Peyer's patch (tissue), 4 donors: ENCODE measurements at regions not wholly inside any gene's neighbourhood (a gene's known extent, or its start where the extent isn't known, plus 50 kb on each side); places are given as distances from the start of the nearest gene placed in this dataset.

Experiments
- DNase-seq, 3 donors: peaks; one replicate each; pipeline ENCODE4 v3.0.0-alpha.2; 2017 to 2019
- H3K27ac ChIP-seq, 4 donors: fragments of 200-600 bp; sonication (generic); one replicate each; pipeline ENCODE4 v1.5.1; 2016 to 2019
- H3K27me3 ChIP-seq, 2 donors: fragments of 200-600 bp; sonication (generic); one replicate each; pipeline ENCODE4 v1.5.1; 2019
- H3K36me3 ChIP-seq, 3 donors: fragments of 200-600 bp; sonication (generic); one replicate each; pipeline ENCODE4 v1.5.1; 2016 to 2019
- H3K4me1 ChIP-seq, 4 donors: fragments of 200-600 bp; sonication (generic); one replicate each; pipeline ENCODE4 v1.5.1; 2016 to 2019
- H3K4me3 ChIP-seq, 4 donors: fragments of 200-600 bp; sonication (generic); 1 replicate in 3 of 4; 2 replicates in 1 of 4; pipeline ENCODE4 v1.5.1; 2016 to 2019; ENCODE audit warnings: mild to moderate bottlenecking in 1 of 4
- H3K9me3 ChIP-seq, 4 donors: fragments of 200-600 bp; sonication (generic); one replicate each; pipeline ENCODE4 v1.5.1; 2016 to 2019; ENCODE audit warnings: mild to moderate bottlenecking in 1 of 4
- POLR2A ChIP-seq, 2 donors: fragments of 450-650 bp; IDR thresholded peaks; one replicate each; pipeline ENCODE4 v1.5.1; 2017; ENCODE audit warnings: antibody characterized with exemption in 2 of 2, mild to moderate bottlenecking in 2 of 2, moderate library complexity in 2 of 2
- TF ChIP-seq, protein P1 (sequence below), 6 experiments: fragments of 450-650 bp in 4 of 6; fragments of 200-600 bp in 2 of 6; sonication (generic) in 1 of 6; IDR thresholded peaks; one replicate each; pipeline ENCODE4 v1.5.1; 2017 to 2019; ENCODE audit warnings: antibody characterized with exemption in 6 of 6, mild to moderate bottlenecking in 3 of 6, moderate library complexity in 1 of 6

DNA sequence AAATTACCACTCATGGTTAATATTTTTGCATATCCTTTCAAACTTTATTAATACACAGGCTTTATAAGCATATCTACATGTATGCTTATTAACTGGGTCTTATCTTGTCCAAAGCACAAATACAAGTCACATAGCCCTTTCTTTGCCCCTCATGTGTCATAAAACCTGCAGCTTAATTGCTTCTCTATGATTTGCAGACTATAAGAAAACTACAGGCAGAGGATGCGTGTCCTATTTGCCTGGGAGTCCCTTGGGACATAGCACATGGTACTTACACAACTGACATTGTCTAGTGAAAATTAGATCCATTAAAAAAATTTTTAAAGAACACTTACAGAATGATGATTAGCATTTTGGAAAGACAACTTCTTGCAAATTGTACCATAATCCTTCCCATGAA is 190.5 kb upstream of the PLEKHA5 start:
- no peak overlapping the region for H3K27ac ChIP-seq
- H3K36me3 ChIP-seq, result no peaks in the 10 kb centered on the region
- H3K4me3 ChIP-seq, result no peak overlapping the region
- no peaks in the 10 kb centered on the region for H3K27me3 ChIP-seq
- no peak for DNase-seq
- TF ChIP-seq POLR2A (IDR thresholded peaks at IDR 0.05), result no peak
- TF ChIP-seq, protein P1, sequence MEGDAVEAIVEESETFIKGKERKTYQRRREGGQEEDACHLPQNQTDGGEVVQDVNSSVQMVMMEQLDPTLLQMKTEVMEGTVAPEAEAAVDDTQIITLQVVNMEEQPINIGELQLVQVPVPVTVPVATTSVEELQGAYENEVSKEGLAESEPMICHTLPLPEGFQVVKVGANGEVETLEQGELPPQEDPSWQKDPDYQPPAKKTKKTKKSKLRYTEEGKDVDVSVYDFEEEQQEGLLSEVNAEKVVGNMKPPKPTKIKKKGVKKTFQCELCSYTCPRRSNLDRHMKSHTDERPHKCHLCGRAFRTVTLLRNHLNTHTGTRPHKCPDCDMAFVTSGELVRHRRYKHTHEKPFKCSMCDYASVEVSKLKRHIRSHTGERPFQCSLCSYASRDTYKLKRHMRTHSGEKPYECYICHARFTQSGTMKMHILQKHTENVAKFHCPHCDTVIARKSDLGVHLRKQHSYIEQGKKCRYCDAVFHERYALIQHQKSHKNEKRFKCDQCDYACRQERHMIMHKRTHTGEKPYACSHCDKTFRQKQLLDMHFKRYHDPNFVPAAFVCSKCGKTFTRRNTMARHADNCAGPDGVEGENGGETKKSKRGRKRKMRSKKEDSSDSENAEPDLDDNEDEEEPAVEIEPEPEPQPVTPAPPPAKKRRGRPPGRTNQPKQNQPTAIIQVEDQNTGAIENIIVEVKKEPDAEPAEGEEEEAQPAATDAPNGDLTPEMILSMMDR (IDR thresholded peaks at IDR 0.05), result no peak
- H3K4me1 ChIP-seq, result no peaks in the 10 kb centered on the region
- no peaks in the 10 kb centered on the region for H3K9me3 ChIP-seq

DNA sequence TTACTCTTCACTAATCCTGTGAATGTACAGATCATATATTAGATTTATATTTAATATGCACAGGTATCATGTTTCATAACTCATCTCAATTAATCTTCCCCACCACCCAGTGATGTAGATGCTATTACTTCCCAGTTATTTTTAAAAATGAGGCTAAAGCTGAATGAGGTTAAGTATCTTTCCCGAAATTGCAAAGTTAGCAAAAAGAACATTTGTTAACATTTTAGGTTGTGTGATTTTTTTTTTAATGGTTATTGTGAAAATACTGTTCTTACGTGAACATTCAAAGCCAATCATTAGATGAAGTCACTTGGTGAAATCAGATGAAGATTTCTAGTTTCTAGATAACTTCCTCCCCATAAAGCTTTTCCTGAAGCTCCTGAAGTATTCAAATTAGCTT is 186.9 kb upstream of the PLEKHA5 start:
- Histone ChIP-seq H3K4me1 (no peaks in the 10 kb centered on the region), H3K9me3 (no peaks in the 10 kb centered on the region), H3K36me3 (no peaks in the 10 kb centered on the region), H3K4me3 (no peak overlapping the region), H3K27ac (no peak overlapping the region), H3K27me3 (no peaks in the 10 kb centered on the region)
- no peak for DNase-seq
- TF ChIP-seq POLR2A (IDR thresholded peaks at IDR 0.05), result no peak
- TF ChIP-seq, protein P1 (IDR thresholded peaks at IDR 0.05), result no peak

DNA sequence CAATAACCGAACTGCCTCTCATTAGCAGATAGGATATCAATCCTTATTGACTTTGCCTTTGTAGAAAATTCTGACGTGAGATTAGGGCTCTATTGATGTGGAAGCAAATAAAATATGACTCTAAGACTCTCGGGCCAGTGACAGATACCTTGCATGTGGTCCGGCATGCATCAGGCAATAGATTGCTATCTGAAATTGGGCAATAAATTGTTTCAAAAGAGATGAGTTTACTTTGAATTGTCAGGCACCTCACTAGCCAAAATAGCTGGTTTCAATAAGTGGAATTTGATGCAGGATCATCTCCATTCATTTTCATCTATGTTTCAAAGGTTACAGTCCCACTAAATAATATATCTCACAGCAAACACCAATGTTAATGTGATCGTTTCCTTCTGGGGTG is 186.3 kb upstream of the PLEKHA5 start:
- no peak for DNase-seq
- Histone ChIP-seq H3K4me3 (no peak overlapping the region), H3K27ac (no peak overlapping the region), H3K36me3 (no peaks in the 10 kb centered on the region), H3K9me3 (no peaks in the 10 kb centered on the region), H3K4me1 (no peaks in the 10 kb centered on the region), H3K27me3 (no peaks in the 10 kb centered on the region)
- TF ChIP-seq POLR2A (IDR thresholded peaks at IDR 0.05), result no peak

DNA sequence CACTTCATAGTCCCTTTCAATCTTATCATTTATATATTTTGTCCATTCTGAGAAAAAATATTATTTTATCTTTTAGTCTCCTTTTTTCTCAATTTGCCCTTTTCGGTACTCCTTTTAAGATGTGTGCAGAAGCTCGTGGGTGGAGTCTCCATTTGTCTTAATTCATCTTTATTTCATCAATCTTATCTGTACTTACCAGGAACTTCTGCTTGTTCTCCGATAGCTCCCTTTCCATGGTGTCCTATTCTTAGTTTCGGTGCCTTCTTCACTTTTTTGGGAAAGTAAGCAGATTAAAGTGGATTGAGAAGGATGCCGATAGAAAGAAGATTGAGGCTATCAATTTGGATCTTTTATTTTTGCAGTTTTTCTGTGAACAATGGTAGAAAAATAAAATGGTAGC is 183.4 kb upstream of the PLEKHA5 start:
- no peak for DNase-seq
- Histone ChIP-seq H3K4me1 (no peaks in the 10 kb centered on the region), H3K27ac (no peak overlapping the region), H3K4me3 (no peak overlapping the region), H3K9me3 (no peaks in the 10 kb centered on the region), H3K36me3 (no peaks in the 10 kb centered on the region), H3K27me3 (no peaks in the 10 kb centered on the region)
- TF ChIP-seq POLR2A (IDR thresholded peaks at IDR 0.05), result no peak
- TF ChIP-seq, protein P1 (IDR thresholded peaks at IDR 0.05), result no peak

DNA sequence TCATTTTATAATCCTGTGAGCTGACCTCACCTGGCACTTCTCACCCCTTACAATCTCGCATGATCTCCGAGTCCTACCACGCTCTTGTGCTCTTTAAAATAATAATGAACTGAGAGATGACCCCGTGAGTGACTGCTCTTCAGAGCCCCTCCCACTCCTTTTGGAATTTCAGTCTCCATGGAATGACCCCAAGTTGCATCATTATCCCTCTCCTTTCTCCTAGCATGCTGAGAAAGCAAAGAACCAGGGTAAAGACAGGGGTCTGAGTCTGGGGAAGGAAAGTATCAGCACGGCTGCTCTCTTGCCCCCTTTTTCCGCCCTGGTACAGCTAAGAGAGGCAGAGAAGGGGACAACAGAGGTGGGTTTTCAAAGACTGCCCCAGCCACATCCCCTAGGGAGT is 178.3 kb upstream of the PLEKHA5 start:
- no peak for TF ChIP-seq POLR2A (IDR thresholded peaks at IDR 0.05)
- TF ChIP-seq, protein P1 (IDR thresholded peaks at IDR 0.05), result no peak
- Histone ChIP-seq H3K27me3 (no peaks in the 10 kb centered on the region), H3K4me1 (no peaks in the 10 kb centered on the region), H3K4me3 (no peak overlapping the region), H3K27ac (no peak overlapping the region), H3K36me3 (no peaks in the 10 kb centered on the region), H3K9me3 (no peaks in the 10 kb centered on the region)
- DNase-seq, result no peak

DNA sequence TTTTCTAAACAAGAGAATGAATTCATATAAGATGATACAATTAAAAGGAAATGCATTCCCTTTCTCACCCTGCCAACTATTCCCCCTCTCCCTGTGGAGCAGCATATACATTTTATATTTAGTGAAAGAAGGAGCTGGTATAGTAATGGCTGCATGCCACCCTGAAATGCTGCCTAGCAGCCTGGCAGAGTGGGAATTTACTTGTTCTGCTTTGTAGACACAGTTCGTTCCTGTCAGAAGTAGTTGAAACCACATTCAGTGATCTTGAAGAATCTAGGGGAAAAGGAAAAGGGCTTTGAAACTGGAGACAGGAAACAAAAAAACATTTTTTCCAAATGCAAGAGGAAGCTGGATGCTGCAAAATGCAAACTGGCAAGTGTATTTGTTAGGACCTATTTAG is 176.0 kb upstream of the PLEKHA5 start:
- H3K4me3 ChIP-seq, result no peak overlapping the region
- DNase-seq, result no peak
- no peak overlapping the region for H3K27ac ChIP-seq
- TF ChIP-seq, protein P1 (IDR thresholded peaks at IDR 0.05), result no peak
- no peak for TF ChIP-seq POLR2A (IDR thresholded peaks at IDR 0.05)
- H3K36me3 ChIP-seq, result no peaks in the 10 kb centered on the region
- H3K9me3 ChIP-seq, result no peaks in the 10 kb centered on the region
- no peaks in the 10 kb centered on the region for H3K27me3 ChIP-seq
- no peaks in the 10 kb centered on the region for H3K4me1 ChIP-seq
